H1 (cell line): ENCODE measurements at regions not wholly inside any gene's neighbourhood (a gene's known extent, or its start where the extent isn't known, plus 50 kb on each side); places are given as distances from the start of the nearest gene placed in this dataset.
A peak's percentile ranks its signal among the peaks of the same experiment; 100 is the strongest.

Experiments
- CTCF ChIA-PET: fragments of 300-600 bp; sonication (Branson Sonifier 250); formaldehyde crosslinking; loops from one replicate; lab custom pipeline; 2021; ENCODE audit not compliant: partially characterized antibody; lab: Charles Lee
- POLR2A ChIA-PET: fragments of 300-600 bp; sonication (Branson Sonifier 250); formaldehyde crosslinking; loops from one replicate; lab custom pipeline; 2021; ENCODE audit warnings: inconsistent platforms; ENCODE audit not compliant: partially characterized antibody; lab: Charles Lee
- DNase-seq, 2 experiments: peaks; one replicate each; pipeline versions ENCODE4 v3.0.0 to v3.0.0-alpha.2; 2010 to 2022; ENCODE audit warnings: low spot score in 2 of 2, low read depth in 1 of 2, mixed read lengths in 1 of 2
- FAIRE-seq: peaks from 2 replicates; lab custom pipeline; 2011; peaks lifted over from hg19 to GRCh38; lab: Jason Lieb, UNC
- H2AFZ ChIP-seq: 2 replicates; pipeline ENCODE4 v1.8.1; 2012; ENCODE audit warnings: low read length, inconsistent platforms
- H2AK5ac ChIP-seq: 2 replicates; pipeline ENCODE4 v1.6.1; 2013; ENCODE audit warnings: low read depth, low read length
- H2BK120ac ChIP-seq: replicated peaks from 2 replicates; pipeline ENCODE3; 2013; ENCODE audit warnings: low read depth, low read length, inconsistent platforms
- H2BK12ac ChIP-seq: 2 replicates; pipeline ENCODE4 v1.6.1; 2013; ENCODE audit warnings: low read depth, low read length
- H2BK15ac ChIP-seq: 2 replicates; pipeline ENCODE4 v1.6.1; 2013; ENCODE audit warnings: low read length
- H2BK20ac ChIP-seq: 2 replicates; pipeline ENCODE4 v1.6.1; 2013; ENCODE audit warnings: low read length
- H2BK5ac ChIP-seq: 2 replicates; pipeline ENCODE4 v1.6.1; 2013; ENCODE audit warnings: low read depth, low read length
- H3K14ac ChIP-seq: 2 replicates; pipeline ENCODE4 v1.6.1; 2013; ENCODE audit warnings: inconsistent platforms; ENCODE audit not compliant: insufficient read length
- H3K18ac ChIP-seq: 2 replicates; pipeline ENCODE4 v1.6.1; 2013; ENCODE audit warnings: low read length; ENCODE audit errors: extremely low read depth
- H3K23ac ChIP-seq: 2 replicates; pipeline ENCODE4 v1.6.1; 2013; ENCODE audit warnings: inconsistent platforms; ENCODE audit not compliant: insufficient read length
- H3K23me2 ChIP-seq: 2 replicates; pipeline ENCODE4 v1.6.1; 2013; ENCODE audit warnings: low read depth, low read length
- H3K27ac ChIP-seq: 2 replicates; pipeline ENCODE4 v1.6.1; 2011; ENCODE audit warnings: low read depth, low read length, inconsistent platforms
- H3K27me3 ChIP-seq, 4 experiments: replicated peaks in 1 of 4; 1 replicate in 1 of 4; 2 replicates in 3 of 4; pipeline versions ENCODE4 v1.6.1 to v1.8.1; 2011 to 2013; ENCODE audit warnings: low read length in 3 of 4, mild to moderate bottlenecking in 3 of 4, inconsistent platforms in 2 of 4, mixed read lengths in 2 of 4, moderate library complexity in 1 of 4; ENCODE audit not compliant: control insufficient read depth in 3 of 4, insufficient read depth in 3 of 4; ENCODE audit errors: extremely low read depth in 1 of 4
- H3K36me3 ChIP-seq, 4 experiments: 2 replicates each; pipeline versions ENCODE4 v1.6.1 to v1.8.1; 2011 to 2013; ENCODE audit warnings: mild to moderate bottlenecking in 4 of 4, low read length in 3 of 4, moderate library complexity in 2 of 4, control low read depth in 1 of 4, inconsistent platforms in 1 of 4; ENCODE audit not compliant: insufficient read depth in 4 of 4, control insufficient read depth in 2 of 4
- H3K4ac ChIP-seq: replicated peaks from 2 replicates; pipeline ENCODE3; 2013; ENCODE audit warnings: low read length, low read depth, mixed read lengths, inconsistent platforms; ENCODE audit not compliant: insufficient read length
- H3K4me1 ChIP-seq, 4 experiments: replicated peaks in 1 of 4; 1 replicate in 1 of 4; 2 replicates in 3 of 4; pipeline versions ENCODE4 v1.6.1 to v1.8.1; 2011 to 2013; ENCODE audit warnings: low read length in 3 of 4, inconsistent platforms in 2 of 4, mixed read lengths in 1 of 4; ENCODE audit not compliant: insufficient read depth in 4 of 4, control insufficient read depth in 3 of 4
- H3K4me2 ChIP-seq, 2 experiments: 2 replicates each; pipeline versions ENCODE4 v1.6.1 to v1.8.1; 2011 to 2013; ENCODE audit warnings: low read depth in 2 of 2, low read length in 2 of 2, control low read depth in 1 of 2, inconsistent platforms in 1 of 2, mild to moderate bottlenecking in 1 of 2; ENCODE audit not compliant: insufficient read depth in 1 of 2
- H3K4me3 ChIP-seq, 4 experiments: fragments of 200-600, 300-600 bp in 1 of 4; sonication (generic), shearing (Covaris generic), sonication (Bioruptor Twin) in 1 of 4; 2 replicates each; pipeline versions ENCODE4 v1.5.1 to v1.8.1; 2011 to 2016; ENCODE audit warnings: low read length in 4 of 4, low read depth in 3 of 4, control low read depth in 2 of 4, inconsistent platforms in 2 of 4, mild to moderate bottlenecking in 2 of 4, mixed read lengths in 1 of 4, moderate library complexity in 1 of 4; ENCODE audit not compliant: insufficient read depth in 2 of 4; ENCODE audit errors: extremely low read depth in 1 of 4
- H3K56ac ChIP-seq: replicated peaks from 2 replicates; pipeline ENCODE3; 2013; ENCODE audit warnings: low read depth, mild to moderate bottlenecking, mixed read lengths, low read length, inconsistent platforms; ENCODE audit not compliant: insufficient read length
- H3K79me1 ChIP-seq: 2 replicates; pipeline ENCODE4 v1.6.1; 2013; ENCODE audit warnings: low read depth, low read length, control low read depth
- H3K79me2 ChIP-seq, 2 experiments: 2 replicates each; pipeline versions ENCODE4 v1.6.1 to v1.8.1; 2012 to 2013; ENCODE audit warnings: low read length in 2 of 2, mild to moderate bottlenecking in 2 of 2, inconsistent platforms in 1 of 2; ENCODE audit not compliant: insufficient read depth in 2 of 2, control insufficient read depth in 1 of 2
- H3K9ac ChIP-seq, 4 experiments: replicated peaks in 1 of 4; 1 replicate in 1 of 4; 2 replicates in 3 of 4; pipeline versions ENCODE4 v1.6.1 to v1.8.1; 2011 to 2013; ENCODE audit warnings: low read depth in 3 of 4, low read length in 3 of 4, control low read depth in 2 of 4, mild to moderate bottlenecking in 2 of 4, moderate library complexity in 2 of 4, inconsistent platforms in 1 of 4; ENCODE audit errors: extremely low read depth in 1 of 4
- H3K9me3 ChIP-seq, 2 experiments: 2 replicates each; pipeline versions ENCODE4 v1.6.1 to v1.8.1; 2012 to 2013; ENCODE audit warnings: mild to moderate bottlenecking in 2 of 2, moderate library complexity in 2 of 2, control low read depth in 1 of 2, inconsistent platforms in 1 of 2, low read depth in 1 of 2, low read length in 1 of 2, mixed read lengths in 1 of 2; ENCODE audit not compliant: insufficient read depth in 2 of 2
- H4K20me1 ChIP-seq, 2 experiments: replicated peaks in 1 of 2; 2 replicates each; pipeline versions ENCODE3 to v1.8.1; 2011 to 2013; ENCODE audit warnings: inconsistent platforms in 2 of 2, low read length in 2 of 2, mild to moderate bottlenecking in 1 of 2; ENCODE audit not compliant: insufficient read depth in 2 of 2, control insufficient read depth in 1 of 2
- H4K5ac ChIP-seq: 2 replicates; pipeline ENCODE4 v1.6.1; 2013; ENCODE audit warnings: low read length, low read depth, mixed read lengths, inconsistent platforms; ENCODE audit not compliant: insufficient read length
- H4K8ac ChIP-seq: 2 replicates; pipeline ENCODE4 v1.8.0; 2013; ENCODE audit warnings: mild to moderate bottlenecking, moderate library complexity, low read length, inconsistent platforms; ENCODE audit not compliant: insufficient read depth; ENCODE audit errors: extremely low read depth
- H4K91ac ChIP-seq: replicated peaks from 2 replicates; pipeline ENCODE3; 2013; ENCODE audit warnings: low read length, mixed read lengths, inconsistent platforms; ENCODE audit not compliant: insufficient read length
- BRCA1 ChIP-seq: IDR thresholded peaks from 2 replicates; pipeline ENCODE4 v1.6.1; 2012; ENCODE audit warnings: low read depth, low read length, improper control_type of control experiment
- FOSL1 ChIP-seq: IDR thresholded peaks from 2 replicates; pipeline ENCODE4 v1.6.1; 2011; ENCODE audit warnings: mild to moderate bottlenecking, low read depth, low read length, moderate library complexity; ENCODE audit not compliant: insufficient read depth
- GTF2F1 ChIP-seq: IDR thresholded peaks from 2 replicates; pipeline ENCODE4 v1.6.1; 2012; ENCODE audit warnings: low read depth, low read length, improper control_type of control experiment, borderline replicate concordance
- KDM4A ChIP-seq: IDR thresholded peaks from one replicate; pipeline ENCODE4 v1.7.1; 2012; ENCODE audit warnings: low read depth, mild to moderate bottlenecking, moderate library complexity, low read length, inconsistent platforms; ENCODE audit not compliant: severe bottlenecking
- POLR2A ChIP-seq, 2 experiments: IDR thresholded peaks; 1 replicate in 1 of 2; 2 replicates in 1 of 2; pipeline ENCODE4 v1.6.1; 2011; ENCODE audit warnings: low read depth in 2 of 2, low read length in 2 of 2, mild to moderate bottlenecking in 2 of 2; ENCODE audit errors: control extremely low read depth in 1 of 2
- POU5F1 ChIP-seq: IDR thresholded peaks from 2 replicates; pipeline ENCODE4 v1.6.1; 2011; ENCODE audit warnings: low read depth, mild to moderate bottlenecking, low read length, moderate library complexity
- RNF2 ChIP-seq: fragments of 200-900, 300-1000 bp; sonication (generic); IDR thresholded peaks from 2 replicates; pipeline ENCODE4 v1.7.1; 2016; ENCODE audit warnings: borderline replicate concordance, low read depth, mild to moderate bottlenecking, antibody characterized with exemption, low read length; ENCODE audit not compliant: poor library complexity, severe bottlenecking; ENCODE audit errors: missing control alignments
- SIRT6 ChIP-seq: IDR thresholded peaks from one replicate; pipeline ENCODE4 v1.7.1; 2012; ENCODE audit warnings: low read length, inconsistent platforms
- SIX5 ChIP-seq: IDR thresholded peaks from 2 replicates; pipeline ENCODE4 v1.6.1; 2011; ENCODE audit warnings: mild to moderate bottlenecking, low read depth, low read length
- TAF1 ChIP-seq: IDR thresholded peaks from 2 replicates; pipeline ENCODE4 v1.6.1; 2011; ENCODE audit warnings: mild to moderate bottlenecking, low read depth, low read length
- TAF7 ChIP-seq: optimal IDR thresholded peaks from 2 replicates; pipeline ENCODE3; 2011; ENCODE audit warnings: low read depth, mild to moderate bottlenecking, inconsistent platforms, low read length, moderate library complexity, borderline replicate concordance
- WGBS, 2 experiments: shearing (Covaris generic) in 1 of 2; methylation state at CpG; one replicate each; pipeline versions ENCODE4 v1.1.6 to v1.1.7; 2013 to 2015; ENCODE audit warnings: low lambda C conversion rate in 2 of 2, mixed read lengths in 2 of 2, inconsistent platforms in 1 of 2, low coverage in 1 of 2, missing lambda C conversion rate in 1 of 2; ENCODE audit not compliant: insufficient replicate concordance in 2 of 2, insufficient coverage in 1 of 2, insufficient read length in 1 of 2; ENCODE audit errors: extremely low coverage in 1 of 2, missing lambda C conversion rate in 1 of 2; 5-methylcytosine and 5-hydroxymethylcytosine counted together
- TF ChIP-seq, protein P1 (sequence below): IDR thresholded peaks from 2 replicates; pipeline ENCODE4 v1.6.1; 2012; ENCODE audit warnings: inconsistent platforms
- TF ChIP-seq, protein P2 (sequence below): IDR thresholded peaks from 2 replicates; pipeline ENCODE4 v1.6.1; 2011; ENCODE audit warnings: low read length, improper control_type of control experiment

DNA sequence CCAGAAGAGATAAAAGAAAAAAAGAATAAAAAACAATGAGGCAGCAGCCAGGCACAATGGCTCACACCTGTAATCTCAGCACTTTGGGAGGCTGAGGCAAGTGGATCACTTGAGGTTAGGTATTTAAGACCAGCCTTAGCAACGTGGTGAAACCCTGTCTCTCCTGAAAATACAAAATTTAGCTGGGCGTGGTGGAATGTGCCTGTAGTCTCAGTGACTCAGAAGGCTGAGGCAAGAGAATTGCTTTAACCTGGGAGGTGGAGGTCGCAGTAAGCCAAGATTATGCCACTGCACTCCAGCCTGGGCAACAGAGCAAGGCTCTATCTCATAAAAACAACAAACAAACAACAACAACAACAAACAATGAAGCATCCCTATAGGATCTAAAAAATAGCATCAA is 121.5 kb downstream of the HMHB1 start:
- Histone ChIP-seq H3K4me3 (no peak overlapping the region), H3K14ac (no peak overlapping the region), H3K18ac (no peak overlapping the region), H3K9ac (no peak overlapping the region), H3K23me2 (no peaks in the 10 kb centered on the region), H2AFZ (0 out of 2 replicates have a peak overlapping the region, but pooled peaks have one; percentile 5), H3K9me3 (no peaks in the 10 kb centered on the region), H2AK5ac (no peak overlapping the region), H2BK20ac (no peak overlapping the region), H4K8ac (no peak overlapping the region), H4K91ac (no peak overlapping the region), H2BK5ac (no peak overlapping the region), H3K4ac (no peak overlapping the region), H3K27ac (no peak overlapping the region), H3K36me3 (no peaks in the 10 kb centered on the region), H3K79me1 (no peaks in the 10 kb centered on the region), H3K4me1 (peaks cover 0 to 4% (median 1%) of the 10 kb centered on the region in 4 experiments; a peak in 3 of 7 replicates), H2BK120ac (no peak overlapping the region), H2BK15ac (no peak overlapping the region), H3K56ac (no peak overlapping the region), H4K20me1 (no peaks in the 10 kb centered on the region), H3K23ac (no peak overlapping the region), H3K27me3 (no peaks in the 10 kb centered on the region), H2BK12ac (no peak overlapping the region), H3K4me2 (no peak overlapping the region), H4K5ac (no peak overlapping the region), H3K79me2 (no peaks in the 10 kb centered on the region)
- ChIA-PET POLR2A (no interaction called here), CTCF (no interaction called here)
- DNase-seq = no peak
- WGBS, 2 experiments = 77% methylated on average over 3 of the region's 3 CpGs; no CpG with 5 or more reads in 1 of the 2 experiments
- no peak for TF ChIP-seq SIRT6
- TF ChIP-seq SIX5 = no peak
- TF ChIP-seq KDM4A = no peak
- no peak for TF ChIP-seq TAF7
- no peak for TF ChIP-seq FOSL1
- TF ChIP-seq, protein P1, sequence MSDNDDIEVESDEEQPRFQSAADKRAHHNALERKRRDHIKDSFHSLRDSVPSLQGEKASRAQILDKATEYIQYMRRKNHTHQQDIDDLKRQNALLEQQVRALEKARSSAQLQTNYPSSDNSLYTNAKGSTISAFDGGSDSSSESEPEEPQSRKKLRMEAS = no peak
- TF ChIP-seq BRCA1 = no peak
- TF ChIP-seq RNF2 = no peak
- no peak for TF ChIP-seq POLR2A (IDR thresholded peaks at IDR 0.05; ENCODE audit: control extremely low read depth in 1 of 2, low read depth in 2 of 2, low read length in 2 of 2)
- TF ChIP-seq POU5F1 = no peak
- TF ChIP-seq, protein P2, sequence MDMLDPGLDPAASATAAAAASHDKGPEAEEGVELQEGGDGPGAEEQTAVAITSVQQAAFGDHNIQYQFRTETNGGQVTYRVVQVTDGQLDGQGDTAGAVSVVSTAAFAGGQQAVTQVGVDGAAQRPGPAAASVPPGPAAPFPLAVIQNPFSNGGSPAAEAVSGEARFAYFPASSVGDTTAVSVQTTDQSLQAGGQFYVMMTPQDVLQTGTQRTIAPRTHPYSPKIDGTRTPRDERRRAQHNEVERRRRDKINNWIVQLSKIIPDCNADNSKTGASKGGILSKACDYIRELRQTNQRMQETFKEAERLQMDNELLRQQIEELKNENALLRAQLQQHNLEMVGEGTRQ = no peak
- no peak for TF ChIP-seq TAF1
- TF ChIP-seq GTF2F1 = no peak
- FAIRE-seq = no peak
